ENCODE measurements at regions not wholly inside any gene's neighbourhood (a gene's known extent, or its start where the extent isn't known, plus 50 kb on each side); places are given as distances from the start of the nearest gene placed in this dataset.

GRCh38 chr20:10971096-10971495 is 297.3 kb upstream of the JAG1 start:
- no peaks in the 10 kb centered on the region for H3K27me3 Mint-ChIP-seq (ENCODE audit: low read depth)
- DNase-seq (ENCODE audit: low spot score) = no peak
- no peaks in the 10 kb centered on the region for H3K36me3 Mint-ChIP-seq (ENCODE audit: low read depth)
- peaks cover 5% of the 10 kb centered on the region for H3K9me3 Mint-ChIP-seq (ENCODE audit: low read depth)
- no peak overlapping the region for H3K27ac Mint-ChIP-seq (ENCODE audit: unreplicated experiment)
- no peak for TF ChIP-seq CTCF (IDR thresholded peaks at IDR 0.05)
- peaks cover 6% of the 10 kb centered on the region for H3K4me1 Mint-ChIP-seq (ENCODE audit: low read depth)
- no peak overlapping the region for H3K4me3 Mint-ChIP-seq (ENCODE audit: unreplicated experiment)

- no peak overlapping the region for H3K27ac Mint-ChIP-seq (ENCODE audit: unreplicated experiment)
These were observed 298.5 kb upstream of the JAG1 start for GRCh38 chr20:10972219-10972860.

GRCh38 chr20:10976051-10976450 is 302.3 kb upstream of the JAG1 start:
- no peak for TF ChIP-seq CTCF (IDR thresholded peaks at IDR 0.05)
- Mint-ChIP-seq H3K27ac (ENCODE audit: unreplicated experiment) (no peak overlapping the region), H3K36me3 (ENCODE audit: low read depth) (no peaks in the 10 kb centered on the region)

More at GRCh38 chr20:10972219-10972860, 298.5 kb upstream of the JAG1 start:
- peak; percentile 54 for TF ChIP-seq CTCF (IDR thresholded peaks at IDR 0.05)
- no peaks in the 10 kb centered on the region for H3K36me3 Mint-ChIP-seq (ENCODE audit: low read depth)
- peaks cover 5% of the 10 kb centered on the region for H3K9me3 Mint-ChIP-seq (ENCODE audit: low read depth)
- H3K27me3 Mint-ChIP-seq (ENCODE audit: low read depth) = no peaks in the 10 kb centered on the region
- no peak for DNase-seq (ENCODE audit: low spot score)
- H3K4me1 Mint-ChIP-seq (ENCODE audit: low read depth) = peaks cover 3% of the 10 kb centered on the region
- no peak overlapping the region for H3K4me3 Mint-ChIP-seq (ENCODE audit: unreplicated experiment)

GRCh38 chr20:10978019-10978702 is 304.4 kb upstream of the JAG1 start:
- H3K4me1 Mint-ChIP-seq (ENCODE audit: low read depth) = peaks cover 33% of the 10 kb centered on the region
- TF ChIP-seq CTCF (IDR thresholded peaks at IDR 0.05) = no peak
- H3K27me3 Mint-ChIP-seq (ENCODE audit: low read depth) = no peaks in the 10 kb centered on the region
- no peaks in the 10 kb centered on the region for H3K9me3 Mint-ChIP-seq (ENCODE audit: low read depth)
- no peaks in the 10 kb centered on the region for H3K36me3 Mint-ChIP-seq (ENCODE audit: low read depth)
- DNase-seq (ENCODE audit: low spot score) = no peak
- no peak overlapping the region for H3K4me3 Mint-ChIP-seq (ENCODE audit: unreplicated experiment)
- no peak overlapping the region for H3K27ac Mint-ChIP-seq (ENCODE audit: unreplicated experiment)

More at GRCh38 chr20:10976051-10976450, 302.3 kb upstream of the JAG1 start:
- H3K4me1 Mint-ChIP-seq (ENCODE audit: low read depth) = peaks cover 12% of the 10 kb centered on the region
- DNase-seq (ENCODE audit: low spot score) = no peak
- H3K9me3 Mint-ChIP-seq (ENCODE audit: low read depth) = no peaks in the 10 kb centered on the region
- H3K27me3 Mint-ChIP-seq (ENCODE audit: low read depth) = no peaks in the 10 kb centered on the region
- no peak overlapping the region for H3K4me3 Mint-ChIP-seq (ENCODE audit: unreplicated experiment)

- H3K4me1 Mint-ChIP-seq (ENCODE audit: low read depth) = peaks cover 38% of the 10 kb centered on the region
- H3K9me3 Mint-ChIP-seq (ENCODE audit: low read depth) = no peaks in the 10 kb centered on the region
- H3K36me3 Mint-ChIP-seq (ENCODE audit: low read depth) = no peaks in the 10 kb centered on the region
- H3K4me3 Mint-ChIP-seq (ENCODE audit: unreplicated experiment) = no peak overlapping the region
- H3K27me3 Mint-ChIP-seq (ENCODE audit: low read depth) = no peaks in the 10 kb centered on the region
- no peak for DNase-seq (ENCODE audit: low spot score)
- no peak overlapping the region for H3K27ac Mint-ChIP-seq (ENCODE audit: unreplicated experiment)
- no peak for TF ChIP-seq CTCF (IDR thresholded peaks at IDR 0.05)
These were observed 304.9 kb upstream of the JAG1 start for GRCh38 chr20:10978713-10979112.
